ENCODE measurements at regions not wholly inside any gene's neighbourhood (a gene's known extent, or its start where the extent isn't known, plus 50 kb on each side); places are given as distances from the start of the nearest gene placed in this dataset.
"Not testable (repeated sequence)": the region's sequence is repeated elsewhere in the genome, so short reads cannot be mapped to it uniquely, and the experiment has no call there.

GRCh38 chr14:38000340-38000739 lies 207.4 kb upstream of the SSTR1 start:
- no peak for DNase-seq

GRCh38 chr14:38001501-38001900 lies 206.2 kb upstream of the SSTR1 start:
- DNase-seq: no peak
- Histone ChIP-seq H3K4me3 (ENCODE audit: insufficient read depth, low read depth, low read length, poor library complexity, severe bottlenecking) (no peak overlapping the region), H3K36me3 (ENCODE audit: control insufficient read depth, insufficient read depth, low read length) (no peaks in the 10 kb centered on the region)

More at GRCh38 chr14:38000340-38000739, 207.4 kb upstream of the SSTR1 start:
- H3K27me3 ChIP-seq (replicated peaks; ENCODE audit: control insufficient read depth, insufficient read depth, low read length, poor library complexity, severe bottlenecking): no peaks in the 10 kb centered on the region
- no peak overlapping the region for H3K27ac ChIP-seq (ENCODE audit: insufficient read depth, low read length, poor library complexity, severe bottlenecking)
- H3K4me3 ChIP-seq (ENCODE audit: insufficient read depth, low read depth, low read length, poor library complexity, severe bottlenecking): no peak overlapping the region
- no peaks in the 10 kb centered on the region for H3K4me1 ChIP-seq (ENCODE audit: control insufficient read depth, insufficient read depth, low read length, poor library complexity, severe bottlenecking)
- H3K9me3 ChIP-seq (ENCODE audit: control insufficient read depth, low read length): no peaks in the 10 kb centered on the region
- H3K36me3 ChIP-seq (ENCODE audit: control insufficient read depth, insufficient read depth, low read length): no peaks in the 10 kb centered on the region

GRCh38 chr14:38003746-38004609 lies 203.7 kb upstream of the SSTR1 start:
- no peaks in the 10 kb centered on the region for H3K9me3 ChIP-seq (ENCODE audit: control insufficient read depth, low read length)
- no peak for DNase-seq
- H3K36me3 ChIP-seq (ENCODE audit: control insufficient read depth, insufficient read depth, low read length): no peaks in the 10 kb centered on the region
- H3K27me3 ChIP-seq (replicated peaks; ENCODE audit: control insufficient read depth, insufficient read depth, low read length, poor library complexity, severe bottlenecking): no peaks in the 10 kb centered on the region
- H3K4me3 ChIP-seq (ENCODE audit: insufficient read depth, low read depth, low read length, poor library complexity, severe bottlenecking): no peak overlapping the region
- H3K27ac ChIP-seq (ENCODE audit: insufficient read depth, low read length, poor library complexity, severe bottlenecking): no peak overlapping the region
- no peaks in the 10 kb centered on the region for H3K4me1 ChIP-seq (ENCODE audit: control insufficient read depth, insufficient read depth, low read length, poor library complexity, severe bottlenecking)

More at GRCh38 chr14:38001501-38001900, 206.2 kb upstream of the SSTR1 start:
- no peaks in the 10 kb centered on the region for H3K27me3 ChIP-seq (replicated peaks; ENCODE audit: control insufficient read depth, insufficient read depth, low read length, poor library complexity, severe bottlenecking)
- no peaks in the 10 kb centered on the region for H3K9me3 ChIP-seq (ENCODE audit: control insufficient read depth, low read length)
- H3K27ac ChIP-seq (ENCODE audit: insufficient read depth, low read length, poor library complexity, severe bottlenecking): no peak overlapping the region
- H3K4me1 ChIP-seq (ENCODE audit: control insufficient read depth, insufficient read depth, low read length, poor library complexity, severe bottlenecking): no peaks in the 10 kb centered on the region

GRCh38 chr14:38004610-38004879 lies 203.2 kb upstream of the SSTR1 start:
- no peaks in the 10 kb centered on the region for H3K36me3 ChIP-seq (ENCODE audit: control insufficient read depth, insufficient read depth, low read length)
- no peak for DNase-seq

DNA sequence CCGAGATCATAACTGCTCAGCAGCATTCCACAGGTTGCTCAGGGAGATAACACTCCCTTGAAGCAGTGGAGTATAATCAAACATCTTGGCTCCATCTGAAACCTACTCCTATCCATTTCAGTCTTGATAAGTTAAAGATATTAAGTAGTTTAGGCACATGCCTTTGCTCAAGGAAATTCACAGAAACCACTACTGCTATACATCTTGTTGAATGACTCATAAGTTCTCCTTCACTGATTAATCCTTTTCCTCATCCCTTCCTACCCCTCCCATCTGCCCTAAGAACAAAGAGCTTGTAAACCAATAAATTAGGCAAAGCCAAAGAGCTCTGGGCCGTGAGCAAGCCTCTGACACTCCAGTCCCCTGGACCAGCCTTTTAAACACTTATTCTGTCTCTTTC lies 196.5 kb upstream of the SSTR1 start:
- not testable (repeated sequence) for DNase-seq; H3K27ac ChIP-seq (ENCODE audit: insufficient read depth, low read length, poor library complexity, severe bottlenecking); H3K36me3 ChIP-seq (ENCODE audit: control insufficient read depth, insufficient read depth, low read length)

More at GRCh38 chr14:38004610-38004879, 203.2 kb upstream of the SSTR1 start:
- Histone ChIP-seq H3K4me3 (ENCODE audit: insufficient read depth, low read depth, low read length, poor library complexity, severe bottlenecking) (no peak overlapping the region), H3K9me3 (ENCODE audit: control insufficient read depth, low read length) (no peaks in the 10 kb centered on the region), H3K27ac (ENCODE audit: insufficient read depth, low read length, poor library complexity, severe bottlenecking) (no peak overlapping the region), H3K27me3 (replicated peaks; ENCODE audit: control insufficient read depth, insufficient read depth, low read length, poor library complexity, severe bottlenecking) (no peaks in the 10 kb centered on the region), H3K4me1 (ENCODE audit: control insufficient read depth, insufficient read depth, low read length, poor library complexity, severe bottlenecking) (no peaks in the 10 kb centered on the region)

DNA sequence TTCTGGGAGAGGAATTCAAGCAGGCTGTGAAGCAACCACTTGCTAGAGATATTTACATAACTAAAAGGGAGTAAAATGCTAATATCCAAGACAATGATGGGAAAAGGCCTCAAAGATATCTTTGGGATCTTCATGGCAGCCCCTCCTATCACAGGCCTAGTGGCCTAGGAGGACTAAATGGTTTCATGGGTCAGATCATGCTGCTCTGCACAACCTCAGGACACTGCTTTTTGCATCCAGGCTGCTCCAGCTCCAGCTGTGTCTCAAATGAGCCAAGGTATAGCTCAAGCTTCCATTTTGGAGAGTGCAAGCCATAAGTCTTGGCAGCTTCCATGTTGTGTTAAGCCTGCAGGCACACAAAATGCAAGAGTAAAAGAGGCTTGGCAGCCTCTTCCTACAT lies 195.6 kb upstream of the SSTR1 start:
- DNase-seq: no peak
- peaks cover 10% of the 10 kb centered on the region for H3K9me3 ChIP-seq (ENCODE audit: control insufficient read depth, low read length)
- no peaks in the 10 kb centered on the region for H3K4me1 ChIP-seq (ENCODE audit: control insufficient read depth, insufficient read depth, low read length, poor library complexity, severe bottlenecking)
- no peak overlapping the region for H3K27ac ChIP-seq (ENCODE audit: insufficient read depth, low read length, poor library complexity, severe bottlenecking)
- H3K4me3 ChIP-seq (ENCODE audit: insufficient read depth, low read depth, low read length, poor library complexity, severe bottlenecking): no peak overlapping the region
- H3K36me3 ChIP-seq (ENCODE audit: control insufficient read depth, insufficient read depth, low read length): no peaks in the 10 kb centered on the region
- H3K27me3 ChIP-seq (replicated peaks; ENCODE audit: control insufficient read depth, insufficient read depth, low read length, poor library complexity, severe bottlenecking): no peaks in the 10 kb centered on the region

More for the DNA sequence above, 196.5 kb upstream of the SSTR1 start:
- not testable (repeated sequence) for H3K4me3 ChIP-seq (ENCODE audit: insufficient read depth, low read depth, low read length, poor library complexity, severe bottlenecking); H3K4me1 ChIP-seq (ENCODE audit: control insufficient read depth, insufficient read depth, low read length, poor library complexity, severe bottlenecking); H3K27me3 ChIP-seq (replicated peaks; ENCODE audit: control insufficient read depth, insufficient read depth, low read length, poor library complexity, severe bottlenecking); H3K9me3 ChIP-seq (ENCODE audit: control insufficient read depth, low read length)

- no peaks in the 10 kb centered on the region for H3K36me3 ChIP-seq (ENCODE audit: control insufficient read depth, insufficient read depth, low read length)
- H3K27me3 ChIP-seq (replicated peaks; ENCODE audit: control insufficient read depth, insufficient read depth, low read length, poor library complexity, severe bottlenecking): no peaks in the 10 kb centered on the region
- no peak overlapping the region for H3K27ac ChIP-seq (ENCODE audit: insufficient read depth, low read length, poor library complexity, severe bottlenecking)
- no peak overlapping the region for H3K4me3 ChIP-seq (ENCODE audit: insufficient read depth, low read depth, low read length, poor library complexity, severe bottlenecking)
- no peaks in the 10 kb centered on the region for H3K4me1 ChIP-seq (ENCODE audit: control insufficient read depth, insufficient read depth, low read length, poor library complexity, severe bottlenecking)
- peaks cover 10% of the 10 kb centered on the region for H3K9me3 ChIP-seq (ENCODE audit: control insufficient read depth, low read length)
- no peak for DNase-seq
These were observed 191.2 kb upstream of the SSTR1 start for GRCh38 chr14:38016497-38016896.

DNA sequence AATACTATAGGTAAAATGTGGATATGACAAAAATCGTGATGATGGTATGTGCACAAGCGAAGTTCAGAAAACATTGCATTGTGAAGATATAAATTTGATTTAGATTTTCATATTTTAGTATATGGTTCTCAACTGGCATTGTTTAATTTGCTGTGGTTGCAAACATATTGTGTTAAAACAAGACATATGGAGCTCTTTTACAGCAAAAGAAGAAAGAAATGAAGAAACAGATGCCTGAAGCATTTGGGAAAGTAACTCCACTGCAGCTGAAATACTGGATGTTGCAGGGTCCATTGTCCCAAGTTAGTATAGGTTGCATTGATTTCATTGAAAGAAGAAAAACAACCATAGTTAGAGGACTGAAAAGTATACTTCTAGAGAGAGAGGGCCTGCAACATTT lies 185.8 kb upstream of the SSTR1 start:
- DNase-seq: no peak
- no peaks in the 10 kb centered on the region for H3K9me3 ChIP-seq (ENCODE audit: control insufficient read depth, low read length)
- no peaks in the 10 kb centered on the region for H3K27me3 ChIP-seq (replicated peaks; ENCODE audit: control insufficient read depth, insufficient read depth, low read length, poor library complexity, severe bottlenecking)
- H3K4me1 ChIP-seq (ENCODE audit: control insufficient read depth, insufficient read depth, low read length, poor library complexity, severe bottlenecking): no peaks in the 10 kb centered on the region
- H3K27ac ChIP-seq (ENCODE audit: insufficient read depth, low read length, poor library complexity, severe bottlenecking): no peak overlapping the region
- H3K4me3 ChIP-seq (ENCODE audit: insufficient read depth, low read depth, low read length, poor library complexity, severe bottlenecking): no peak overlapping the region
- no peaks in the 10 kb centered on the region for H3K36me3 ChIP-seq (ENCODE audit: control insufficient read depth, insufficient read depth, low read length)

GRCh38 chr14:38022775-38023174 lies 184.9 kb upstream of the SSTR1 start:
- no peak overlapping the region for H3K27ac ChIP-seq (ENCODE audit: insufficient read depth, low read length, poor library complexity, severe bottlenecking)
- no peak for DNase-seq
- H3K4me3 ChIP-seq (ENCODE audit: insufficient read depth, low read depth, low read length, poor library complexity, severe bottlenecking): no peak overlapping the region
- no peaks in the 10 kb centered on the region for H3K36me3 ChIP-seq (ENCODE audit: control insufficient read depth, insufficient read depth, low read length)
- no peaks in the 10 kb centered on the region for H3K4me1 ChIP-seq (ENCODE audit: control insufficient read depth, insufficient read depth, low read length, poor library complexity, severe bottlenecking)
- H3K9me3 ChIP-seq (ENCODE audit: control insufficient read depth, low read length): no peaks in the 10 kb centered on the region
- no peaks in the 10 kb centered on the region for H3K27me3 ChIP-seq (replicated peaks; ENCODE audit: control insufficient read depth, insufficient read depth, low read length, poor library complexity, severe bottlenecking)

DNA sequence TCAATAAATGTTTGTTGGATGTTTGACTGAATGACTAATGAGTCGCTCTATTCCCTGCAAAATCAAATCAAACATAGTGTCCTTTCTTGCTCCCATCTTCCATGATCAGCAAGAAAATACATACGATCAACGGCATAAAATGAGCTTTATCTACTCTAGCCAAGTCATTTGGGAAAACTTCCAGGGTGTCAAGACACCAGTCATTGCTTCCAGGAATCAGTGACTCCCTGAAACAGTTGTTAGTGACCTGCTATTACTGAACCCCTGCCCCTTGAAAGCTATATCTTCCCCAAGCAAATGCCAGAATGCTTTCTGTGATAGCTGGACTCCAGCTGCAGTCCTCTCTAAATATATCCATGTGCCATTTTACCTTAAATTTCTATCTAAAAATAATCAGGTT lies 169.5 kb upstream of the SSTR1 start:
- no peaks in the 10 kb centered on the region for H3K4me1 ChIP-seq (ENCODE audit: control insufficient read depth, insufficient read depth, low read length, poor library complexity, severe bottlenecking)
- no peak overlapping the region for H3K4me3 ChIP-seq (ENCODE audit: insufficient read depth, low read depth, low read length, poor library complexity, severe bottlenecking)
- no peaks in the 10 kb centered on the region for H3K9me3 ChIP-seq (ENCODE audit: control insufficient read depth, low read length)
- no peak for DNase-seq
- H3K27ac ChIP-seq (ENCODE audit: insufficient read depth, low read length, poor library complexity, severe bottlenecking): no peak overlapping the region
- H3K36me3 ChIP-seq (ENCODE audit: control insufficient read depth, insufficient read depth, low read length): no peaks in the 10 kb centered on the region
- no peaks in the 10 kb centered on the region for H3K27me3 ChIP-seq (replicated peaks; ENCODE audit: control insufficient read depth, insufficient read depth, low read length, poor library complexity, severe bottlenecking)

All from effector memory CD4-positive, alpha-beta T cell (primary cell).